ENCODE measurements at regions not wholly inside any gene's neighbourhood (a gene's known extent, or its start where the extent isn't known, plus 50 kb on each side); places are given as distances from the start of the nearest gene placed in this dataset.
"Not testable (repeated sequence)": the region's sequence is repeated elsewhere in the genome, so short reads cannot be mapped to it uniquely, and the experiment has no call there.

DNA sequence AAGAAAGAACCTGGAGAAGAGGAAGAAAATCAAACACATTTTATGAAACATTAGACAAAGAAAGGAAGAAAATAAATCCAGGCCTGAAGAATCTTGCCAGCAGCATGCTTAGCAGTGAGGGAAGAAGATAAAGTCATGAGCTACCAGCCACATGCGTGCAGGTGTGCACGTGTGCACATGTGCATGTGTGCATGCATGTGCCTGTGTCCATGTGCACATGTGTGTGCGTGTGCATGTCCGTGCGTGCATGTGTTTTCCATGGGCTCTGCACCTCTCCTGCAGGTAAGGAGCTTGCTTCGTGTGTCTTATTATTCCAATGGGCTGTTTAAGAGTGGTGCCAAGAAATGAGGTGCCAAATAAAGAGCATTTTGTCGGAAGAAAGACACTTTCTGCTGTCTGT, 322.2 kb downstream of the FGFR2 start:
- H3K36me3 ChIP-seq = no peaks in the 10 kb centered on the region
- 92 to 100% methylated on average over 4 to 7 of the region's 7 CpGs for WGBS, 2 donors
- DNase-seq = no peak

DNA sequence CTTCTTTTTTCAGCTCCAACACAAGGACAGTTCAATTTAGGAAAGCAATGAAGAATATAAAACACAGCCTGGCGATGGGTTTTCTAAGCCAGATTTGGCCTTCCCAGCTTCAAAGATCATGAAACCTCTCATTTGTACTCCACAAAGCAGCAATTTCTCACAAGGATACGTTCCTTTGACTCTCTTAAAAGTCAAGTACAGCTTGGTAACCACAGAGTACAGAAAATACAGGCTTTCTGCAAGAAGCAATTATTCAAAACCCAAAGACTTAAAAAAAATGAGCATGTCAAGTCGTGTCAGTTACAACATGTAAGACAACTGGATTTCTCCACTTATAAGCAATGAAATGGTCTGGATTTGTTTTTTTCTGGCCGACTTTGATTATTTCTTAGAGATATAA, 321.4 kb downstream of the FGFR2 start:
- H3K27me3 ChIP-seq = no peaks in the 10 kb centered on the region
- intact Hi-C loops (cut with DNase I) = no loop called here
- no peak overlapping the region for H3K27ac ChIP-seq
- no peaks in the 10 kb centered on the region for H3K9me3 ChIP-seq
- DNase-seq = no peak
- H3K4me1 ChIP-seq = no peaks in the 10 kb centered on the region
- H3K36me3 ChIP-seq = no peaks in the 10 kb centered on the region
- TF ChIP-seq, protein P1, sequence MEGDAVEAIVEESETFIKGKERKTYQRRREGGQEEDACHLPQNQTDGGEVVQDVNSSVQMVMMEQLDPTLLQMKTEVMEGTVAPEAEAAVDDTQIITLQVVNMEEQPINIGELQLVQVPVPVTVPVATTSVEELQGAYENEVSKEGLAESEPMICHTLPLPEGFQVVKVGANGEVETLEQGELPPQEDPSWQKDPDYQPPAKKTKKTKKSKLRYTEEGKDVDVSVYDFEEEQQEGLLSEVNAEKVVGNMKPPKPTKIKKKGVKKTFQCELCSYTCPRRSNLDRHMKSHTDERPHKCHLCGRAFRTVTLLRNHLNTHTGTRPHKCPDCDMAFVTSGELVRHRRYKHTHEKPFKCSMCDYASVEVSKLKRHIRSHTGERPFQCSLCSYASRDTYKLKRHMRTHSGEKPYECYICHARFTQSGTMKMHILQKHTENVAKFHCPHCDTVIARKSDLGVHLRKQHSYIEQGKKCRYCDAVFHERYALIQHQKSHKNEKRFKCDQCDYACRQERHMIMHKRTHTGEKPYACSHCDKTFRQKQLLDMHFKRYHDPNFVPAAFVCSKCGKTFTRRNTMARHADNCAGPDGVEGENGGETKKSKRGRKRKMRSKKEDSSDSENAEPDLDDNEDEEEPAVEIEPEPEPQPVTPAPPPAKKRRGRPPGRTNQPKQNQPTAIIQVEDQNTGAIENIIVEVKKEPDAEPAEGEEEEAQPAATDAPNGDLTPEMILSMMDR (IDR thresholded peaks at IDR 0.05) = no peak
- no peak for TF ChIP-seq POLR2A (IDR thresholded peaks at IDR 0.05)
- WGBS, 2 donors = 46 to 52% methylated on average over 4 of the region's 4 CpGs
- H3K4me3 ChIP-seq = no peak overlapping the region

More for the DNA sequence above, 322.2 kb downstream of the FGFR2 start:
- Histone ChIP-seq H3K9me3 (no peaks in the 10 kb centered on the region), H3K4me1 (no peaks in the 10 kb centered on the region), H3K4me3 (no peak overlapping the region), H3K27ac (no peak overlapping the region), H3K27me3 (no peaks in the 10 kb centered on the region)
- TF ChIP-seq POLR2A (IDR thresholded peaks at IDR 0.05) = no peak
- TF ChIP-seq, protein P1 (IDR thresholded peaks at IDR 0.05) = no peak
- intact Hi-C loops (cut with DNase I) = no loop called here

DNA sequence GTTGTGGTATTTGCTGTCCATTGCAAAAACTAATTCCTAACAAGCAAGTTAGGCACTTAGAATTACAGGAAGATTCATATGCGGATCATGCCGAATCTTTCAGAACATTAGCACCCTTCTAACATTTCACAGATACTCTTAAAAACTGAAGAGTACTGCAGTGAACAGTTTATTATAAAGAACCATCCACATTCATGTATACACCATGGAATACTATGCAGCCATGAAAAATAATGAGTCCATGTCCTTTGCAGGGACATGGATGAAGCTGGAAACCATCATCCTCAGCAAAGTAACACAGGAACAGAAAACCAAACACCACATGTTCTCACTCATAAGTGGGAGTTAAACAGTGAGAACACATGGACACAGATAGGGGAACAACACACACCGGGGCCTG, 319.9 kb downstream of the FGFR2 start:
- H3K4me3 ChIP-seq; DNase-seq; H3K27me3 ChIP-seq; H3K27ac ChIP-seq; H3K36me3 ChIP-seq; H3K9me3 ChIP-seq; H3K4me1 ChIP-seq; intact Hi-C loops (cut with DNase I): not testable (repeated sequence)
- 89 to 91% methylated on average over 3 of the region's 3 CpGs for WGBS, 2 donors

DNA sequence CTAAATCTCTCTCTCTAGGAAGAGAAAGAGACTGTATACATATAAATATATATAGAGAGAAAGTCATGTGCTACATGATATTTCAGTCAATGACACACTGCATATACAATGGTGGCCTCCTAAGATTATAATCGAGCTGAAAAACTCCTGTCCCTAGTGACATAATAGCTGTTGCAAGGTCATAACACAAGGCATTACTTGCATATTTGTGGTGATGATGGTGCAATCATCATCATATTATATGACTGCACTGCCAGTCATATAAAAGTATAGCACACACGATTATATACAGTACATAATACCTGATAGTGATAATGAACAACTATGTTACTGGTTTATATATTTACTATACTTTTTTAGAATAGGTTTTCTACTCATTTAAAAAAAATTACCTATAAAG, 316.7 kb downstream of the FGFR2 start:
- peaks cover 0 to 10% (median 0%) of the 10 kb centered on the region in 3 donors for H3K4me1 ChIP-seq
- no peaks in the 10 kb centered on the region for H3K27me3 ChIP-seq
- no peaks in the 10 kb centered on the region for H3K36me3 ChIP-seq
- 40 to 62% methylated on average over 2 of the region's 2 CpGs for WGBS, 2 donors
- H3K4me3 ChIP-seq = no peak overlapping the region
- TF ChIP-seq POLR2A (IDR thresholded peaks at IDR 0.05) = no peak
- TF ChIP-seq, protein P1 (IDR thresholded peaks at IDR 0.05) = no peak
- intact Hi-C loops (cut with DNase I) = no loop called here
- no peak overlapping the region for H3K27ac ChIP-seq
- no peaks in the 10 kb centered on the region for H3K9me3 ChIP-seq
- no peak for DNase-seq

DNA sequence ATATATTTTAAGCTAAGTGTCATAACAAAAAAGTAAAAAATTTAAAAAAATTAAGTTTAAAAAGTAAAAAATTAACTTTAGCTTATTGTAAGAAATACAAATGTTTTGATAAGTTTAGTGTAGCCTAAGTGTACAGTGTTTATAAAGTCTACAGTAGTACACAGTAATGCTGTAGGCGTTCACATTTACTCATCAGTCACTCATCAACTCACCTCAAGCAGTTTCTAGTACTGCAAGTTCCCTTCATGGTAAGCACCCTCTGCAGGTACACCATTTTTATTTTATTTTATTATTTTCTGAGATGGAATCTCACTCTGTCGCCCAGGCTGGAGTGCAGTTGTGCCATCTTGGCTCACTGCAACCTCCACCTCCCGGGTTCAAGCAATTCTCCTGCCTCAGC, 316.0 kb downstream of the FGFR2 start:
- Histone ChIP-seq H3K4me3 (no peak overlapping the region), H3K4me1 (peaks cover 0 to 10% (median 0%) of the 10 kb centered on the region in 3 donors), H3K27ac (no peak overlapping the region), H3K9me3 (no peaks in the 10 kb centered on the region), H3K36me3 (no peaks in the 10 kb centered on the region), H3K27me3 (no peaks in the 10 kb centered on the region)
- intact Hi-C loops (cut with DNase I) = no loop called here
- TF ChIP-seq, protein P1 (IDR thresholded peaks at IDR 0.05) = no peak
- TF ChIP-seq POLR2A (IDR thresholded peaks at IDR 0.05) = no peak
- no peak for DNase-seq
- 80 to 85% methylated on average over 3 of the region's 3 CpGs for WGBS, 2 donors

DNA sequence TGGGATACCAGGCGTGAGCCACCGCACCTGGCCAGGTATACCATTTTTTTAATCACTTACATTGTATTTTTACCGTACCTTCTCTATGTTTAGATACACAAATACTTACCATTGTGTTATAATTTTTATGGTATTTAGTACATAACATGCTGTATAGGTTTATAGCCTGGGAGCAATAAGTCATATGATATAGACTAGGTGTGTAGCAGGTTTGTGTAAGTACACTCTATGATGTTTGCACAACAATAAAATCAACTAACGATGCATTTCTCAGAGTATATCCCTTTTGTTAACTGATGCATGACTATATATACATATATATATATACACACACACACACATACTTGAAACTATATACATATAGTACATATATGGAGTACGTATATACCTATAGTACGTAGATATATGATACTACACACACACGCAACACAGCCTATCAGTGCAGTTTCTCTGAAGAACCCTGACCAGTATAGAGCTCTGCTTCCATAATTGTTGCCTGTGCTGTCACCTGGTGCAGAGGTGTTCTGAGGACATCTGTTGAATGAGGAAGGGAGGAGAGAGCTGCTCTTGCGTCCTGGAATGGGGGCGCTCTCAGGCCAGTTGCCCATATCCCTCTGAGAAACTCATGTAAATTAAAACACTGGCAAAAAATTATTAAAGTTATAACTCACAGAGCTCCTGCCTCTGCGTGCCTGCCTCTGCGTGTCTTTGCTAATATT, 315.3 kb downstream of the FGFR2 start:
- WGBS, 2 donors = 88 to 92% methylated on average over 11 of the region's 11 CpGs
- Histone ChIP-seq H3K4me3 (no peak overlapping the region), H3K36me3 (no peaks in the 10 kb centered on the region), H3K27ac (no peak overlapping the region), H3K27me3 (no peaks in the 10 kb centered on the region), H3K4me1 (peaks cover 0 to 13% (median 0%) of the 10 kb centered on the region in 3 donors), H3K9me3 (no peaks in the 10 kb centered on the region)
- intact Hi-C loops (cut with DNase I) = no loop called here
- DNase-seq = no peak
- TF ChIP-seq POLR2A (IDR thresholded peaks at IDR 0.05) = no peak
